ENCODE measurements at regions not wholly inside any gene's neighbourhood (a gene's known extent, or its start where the extent isn't known, plus 50 kb on each side); places are given as distances from the start of the nearest gene placed in this dataset.

- no peak overlapping the region for H3K27ac ChIP-seq (ENCODE audit: insufficient read depth, low read length, poor library complexity, severe bottlenecking)
- no peak for DNase-seq
- no peaks in the 10 kb centered on the region for H3K9me3 ChIP-seq (ENCODE audit: control insufficient read depth, low read length)
- H3K4me1 ChIP-seq (ENCODE audit: control insufficient read depth, insufficient read depth, low read length, poor library complexity, severe bottlenecking), result no peaks in the 10 kb centered on the region
- no peaks in the 10 kb centered on the region for H3K27me3 ChIP-seq (replicated peaks; ENCODE audit: control insufficient read depth, insufficient read depth, low read length, poor library complexity, severe bottlenecking)
- no peaks in the 10 kb centered on the region for H3K36me3 ChIP-seq (ENCODE audit: control insufficient read depth, insufficient read depth, low read length)
- H3K4me3 ChIP-seq (ENCODE audit: insufficient read depth, low read depth, low read length, poor library complexity, severe bottlenecking), result no peak overlapping the region
Measured at GRCh38 chr6:169165561-169166300, 87.9 kb downstream of the THBS2 start.

DNA sequence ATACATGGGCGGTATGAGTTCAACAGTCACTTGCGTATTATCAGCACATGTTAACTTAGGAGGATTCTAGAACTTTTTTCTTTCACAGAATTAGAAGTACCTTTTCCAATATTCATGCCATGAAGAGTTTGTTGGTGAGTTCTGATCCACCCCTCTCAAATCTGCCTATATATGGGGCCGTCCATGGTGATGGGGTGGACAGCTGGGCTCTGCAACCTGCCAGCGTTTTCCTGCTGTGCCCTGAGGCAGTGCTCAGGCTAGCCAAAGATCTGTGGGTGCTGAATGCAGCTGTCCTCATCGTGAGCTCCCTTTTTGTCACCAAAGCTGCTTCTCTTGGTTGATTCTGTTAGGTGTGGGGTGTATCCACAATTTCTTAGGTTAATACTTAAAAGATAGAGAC, 88.7 kb downstream of the THBS2 start:
- no peak for DNase-seq
- Histone ChIP-seq H3K27ac (ENCODE audit: insufficient read depth, low read length, poor library complexity, severe bottlenecking) (no peak overlapping the region), H3K27me3 (replicated peaks; ENCODE audit: control insufficient read depth, insufficient read depth, low read length, poor library complexity, severe bottlenecking) (no peaks in the 10 kb centered on the region), H3K36me3 (ENCODE audit: control insufficient read depth, insufficient read depth, low read length) (no peaks in the 10 kb centered on the region), H3K4me1 (ENCODE audit: control insufficient read depth, insufficient read depth, low read length, poor library complexity, severe bottlenecking) (no peaks in the 10 kb centered on the region), H3K4me3 (ENCODE audit: insufficient read depth, low read depth, low read length, poor library complexity, severe bottlenecking) (no peak overlapping the region), H3K9me3 (ENCODE audit: control insufficient read depth, low read length) (no peaks in the 10 kb centered on the region)

DNA sequence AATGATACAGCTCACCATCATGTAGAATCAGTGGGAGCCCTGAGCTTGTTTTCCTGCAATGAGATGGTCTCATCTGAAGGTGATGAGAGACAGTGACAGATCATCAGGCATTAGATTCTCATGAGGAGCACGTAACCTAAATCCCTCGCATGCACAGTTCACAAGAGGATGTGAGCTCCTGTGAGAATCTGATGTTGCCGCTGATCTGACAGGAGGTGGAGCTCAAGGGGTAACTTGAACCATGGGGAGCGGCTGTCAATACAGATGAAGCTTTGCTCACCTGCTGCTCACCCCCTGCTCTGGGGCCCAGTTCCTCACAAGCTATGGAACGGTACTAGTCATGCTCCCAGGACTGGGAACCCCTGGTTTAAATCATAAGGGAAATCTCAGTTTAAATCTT, 89.2 kb downstream of the THBS2 start:
- no peaks in the 10 kb centered on the region for H3K36me3 ChIP-seq (ENCODE audit: control insufficient read depth, insufficient read depth, low read length)
- H3K4me3 ChIP-seq (ENCODE audit: insufficient read depth, low read depth, low read length, poor library complexity, severe bottlenecking), result no peak overlapping the region
- no peak overlapping the region for H3K27ac ChIP-seq (ENCODE audit: insufficient read depth, low read length, poor library complexity, severe bottlenecking)
- H3K4me1 ChIP-seq (ENCODE audit: control insufficient read depth, insufficient read depth, low read length, poor library complexity, severe bottlenecking), result no peaks in the 10 kb centered on the region
- no peaks in the 10 kb centered on the region for H3K27me3 ChIP-seq (replicated peaks; ENCODE audit: control insufficient read depth, insufficient read depth, low read length, poor library complexity, severe bottlenecking)
- DNase-seq, result no peak
- no peaks in the 10 kb centered on the region for H3K9me3 ChIP-seq (ENCODE audit: control insufficient read depth, low read length)

- H3K4me1 ChIP-seq (ENCODE audit: control insufficient read depth, insufficient read depth, low read length, poor library complexity, severe bottlenecking), result no peaks in the 10 kb centered on the region
- H3K27me3 ChIP-seq (replicated peaks; ENCODE audit: control insufficient read depth, insufficient read depth, low read length, poor library complexity, severe bottlenecking), result no peaks in the 10 kb centered on the region
- H3K27ac ChIP-seq (ENCODE audit: insufficient read depth, low read length, poor library complexity, severe bottlenecking), result no peak overlapping the region
- DNase-seq, result no peak
- no peaks in the 10 kb centered on the region for H3K36me3 ChIP-seq (ENCODE audit: control insufficient read depth, insufficient read depth, low read length)
- H3K9me3 ChIP-seq (ENCODE audit: control insufficient read depth, low read length), result no peaks in the 10 kb centered on the region
- H3K4me3 ChIP-seq (ENCODE audit: insufficient read depth, low read depth, low read length, poor library complexity, severe bottlenecking), result no peak overlapping the region
Measured at GRCh38 chr6:169163411-169163901, 90.2 kb downstream of the THBS2 start.

DNA sequence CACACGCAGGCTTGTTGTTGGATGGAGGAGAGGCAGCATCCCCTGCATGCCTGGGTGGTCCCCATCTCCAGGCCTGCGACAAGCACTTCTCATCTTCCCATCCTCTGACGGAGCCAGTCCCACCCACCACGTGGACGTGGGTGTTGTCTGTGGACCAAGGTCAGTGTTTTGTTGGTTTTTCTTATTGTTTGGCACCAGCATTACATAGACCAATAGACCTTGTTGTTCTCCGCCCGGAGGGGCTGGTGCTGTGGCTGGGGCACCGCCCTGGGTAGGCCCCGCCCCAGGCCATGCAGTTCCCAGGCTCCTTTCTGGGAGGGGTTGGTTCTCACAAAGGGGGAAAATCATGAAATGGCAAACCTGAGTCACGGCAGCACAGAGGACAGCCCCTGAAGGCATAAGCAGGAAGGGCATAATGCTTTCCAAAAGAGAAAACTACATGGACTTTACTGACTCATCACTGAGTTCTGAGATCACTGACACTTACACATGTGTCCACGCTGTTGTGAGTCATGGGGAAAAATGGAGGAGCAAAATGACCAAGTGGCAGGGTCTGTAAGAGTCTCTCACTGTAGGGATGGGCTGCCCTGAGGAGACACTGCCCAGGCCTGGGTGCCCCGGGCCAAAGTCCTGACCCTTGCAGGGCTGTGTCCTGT, 90.8 kb downstream of the THBS2 start:
- H3K27ac ChIP-seq (ENCODE audit: insufficient read depth, low read length, poor library complexity, severe bottlenecking), result no peak overlapping the region

DNA sequence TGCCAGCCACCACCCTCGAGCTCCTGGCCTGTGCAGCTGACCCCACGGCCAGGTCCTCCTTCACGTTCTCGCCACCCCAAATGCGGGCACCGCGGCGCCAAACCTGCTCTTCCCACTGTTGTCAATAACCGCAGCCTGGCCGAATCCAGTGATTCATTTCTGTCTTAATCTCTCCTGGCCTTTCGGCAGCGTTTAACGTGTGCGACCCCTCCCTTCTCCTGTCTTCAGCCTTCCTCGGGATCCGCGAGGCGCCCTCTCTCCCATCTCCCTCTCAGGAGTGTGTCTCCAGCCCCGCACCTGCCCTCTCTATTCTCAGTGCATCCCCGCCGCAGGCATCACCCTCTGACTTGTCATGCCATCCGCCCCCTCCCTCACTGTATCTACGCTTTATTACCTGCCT, 91.4 kb downstream of the THBS2 start:
- Histone ChIP-seq H3K4me3 (ENCODE audit: insufficient read depth, low read depth, low read length, poor library complexity, severe bottlenecking) (no peak overlapping the region), H3K4me1 (ENCODE audit: control insufficient read depth, insufficient read depth, low read length, poor library complexity, severe bottlenecking) (no peaks in the 10 kb centered on the region), H3K36me3 (ENCODE audit: control insufficient read depth, insufficient read depth, low read length) (no peaks in the 10 kb centered on the region), H3K27me3 (replicated peaks; ENCODE audit: control insufficient read depth, insufficient read depth, low read length, poor library complexity, severe bottlenecking) (no peaks in the 10 kb centered on the region), H3K27ac (ENCODE audit: insufficient read depth, low read length, poor library complexity, severe bottlenecking) (no peak overlapping the region), H3K9me3 (ENCODE audit: control insufficient read depth, low read length) (no peaks in the 10 kb centered on the region)
- no peak for DNase-seq

More for the DNA sequence above, 90.8 kb downstream of the THBS2 start:
- no peak for DNase-seq
- Histone ChIP-seq H3K4me1 (ENCODE audit: control insufficient read depth, insufficient read depth, low read length, poor library complexity, severe bottlenecking) (no peaks in the 10 kb centered on the region), H3K36me3 (ENCODE audit: control insufficient read depth, insufficient read depth, low read length) (no peaks in the 10 kb centered on the region), H3K27me3 (replicated peaks; ENCODE audit: control insufficient read depth, insufficient read depth, low read length, poor library complexity, severe bottlenecking) (no peaks in the 10 kb centered on the region), H3K9me3 (ENCODE audit: control insufficient read depth, low read length) (no peaks in the 10 kb centered on the region), H3K4me3 (ENCODE audit: insufficient read depth, low read depth, low read length, poor library complexity, severe bottlenecking) (no peak overlapping the region)

DNA sequence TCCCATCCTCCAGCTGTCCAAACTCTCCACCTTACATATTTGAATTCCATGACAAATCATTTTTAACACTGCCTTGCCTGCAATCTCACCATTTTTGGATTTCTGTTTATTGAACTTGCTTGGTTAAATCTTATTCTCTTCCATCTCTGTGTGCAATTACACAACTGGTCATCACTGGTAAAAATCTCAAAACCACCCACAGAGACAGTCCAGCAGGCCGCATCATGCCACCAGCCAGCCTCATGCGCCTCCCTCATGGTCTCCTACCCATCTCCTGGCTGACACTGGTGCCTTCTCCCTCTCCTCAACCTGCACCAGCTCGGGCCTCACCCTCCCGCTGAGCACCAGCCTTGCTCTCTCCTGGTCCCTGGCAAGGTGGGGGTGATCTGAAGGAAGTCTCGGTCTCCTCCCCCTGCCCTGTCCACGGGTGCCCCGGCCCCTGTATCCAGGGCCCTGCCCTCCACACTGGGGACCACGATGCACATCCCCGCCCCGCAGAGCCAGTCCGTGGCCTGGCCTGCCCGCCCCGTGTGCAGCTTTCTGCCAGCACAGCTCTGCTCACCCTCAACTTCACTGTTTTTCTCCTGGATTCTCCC, 92.0 kb downstream of the THBS2 start:
- H3K4me3 ChIP-seq (ENCODE audit: insufficient read depth, low read depth, low read length, poor library complexity, severe bottlenecking), result no peak overlapping the region
- no peak overlapping the region for H3K27ac ChIP-seq (ENCODE audit: insufficient read depth, low read length, poor library complexity, severe bottlenecking)
- no peaks in the 10 kb centered on the region for H3K4me1 ChIP-seq (ENCODE audit: control insufficient read depth, insufficient read depth, low read length, poor library complexity, severe bottlenecking)
- no peaks in the 10 kb centered on the region for H3K27me3 ChIP-seq (replicated peaks; ENCODE audit: control insufficient read depth, insufficient read depth, low read length, poor library complexity, severe bottlenecking)
- no peaks in the 10 kb centered on the region for H3K9me3 ChIP-seq (ENCODE audit: control insufficient read depth, low read length)
- no peaks in the 10 kb centered on the region for H3K36me3 ChIP-seq (ENCODE audit: control insufficient read depth, insufficient read depth, low read length)
- DNase-seq, result no peak

GRCh38 chr6:169160855-169161560, 92.6 kb downstream of the THBS2 start:
- Histone ChIP-seq H3K36me3 (ENCODE audit: control insufficient read depth, insufficient read depth, low read length) (no peaks in the 10 kb centered on the region), H3K9me3 (ENCODE audit: control insufficient read depth, low read length) (no peaks in the 10 kb centered on the region), H3K27me3 (replicated peaks; ENCODE audit: control insufficient read depth, insufficient read depth, low read length, poor library complexity, severe bottlenecking) (no peaks in the 10 kb centered on the region), H3K4me1 (ENCODE audit: control insufficient read depth, insufficient read depth, low read length, poor library complexity, severe bottlenecking) (no peaks in the 10 kb centered on the region), H3K4me3 (ENCODE audit: insufficient read depth, low read depth, low read length, poor library complexity, severe bottlenecking) (no peak overlapping the region), H3K27ac (ENCODE audit: insufficient read depth, low read length, poor library complexity, severe bottlenecking) (no peak overlapping the region)
- DNase-seq, result no peak

DNA sequence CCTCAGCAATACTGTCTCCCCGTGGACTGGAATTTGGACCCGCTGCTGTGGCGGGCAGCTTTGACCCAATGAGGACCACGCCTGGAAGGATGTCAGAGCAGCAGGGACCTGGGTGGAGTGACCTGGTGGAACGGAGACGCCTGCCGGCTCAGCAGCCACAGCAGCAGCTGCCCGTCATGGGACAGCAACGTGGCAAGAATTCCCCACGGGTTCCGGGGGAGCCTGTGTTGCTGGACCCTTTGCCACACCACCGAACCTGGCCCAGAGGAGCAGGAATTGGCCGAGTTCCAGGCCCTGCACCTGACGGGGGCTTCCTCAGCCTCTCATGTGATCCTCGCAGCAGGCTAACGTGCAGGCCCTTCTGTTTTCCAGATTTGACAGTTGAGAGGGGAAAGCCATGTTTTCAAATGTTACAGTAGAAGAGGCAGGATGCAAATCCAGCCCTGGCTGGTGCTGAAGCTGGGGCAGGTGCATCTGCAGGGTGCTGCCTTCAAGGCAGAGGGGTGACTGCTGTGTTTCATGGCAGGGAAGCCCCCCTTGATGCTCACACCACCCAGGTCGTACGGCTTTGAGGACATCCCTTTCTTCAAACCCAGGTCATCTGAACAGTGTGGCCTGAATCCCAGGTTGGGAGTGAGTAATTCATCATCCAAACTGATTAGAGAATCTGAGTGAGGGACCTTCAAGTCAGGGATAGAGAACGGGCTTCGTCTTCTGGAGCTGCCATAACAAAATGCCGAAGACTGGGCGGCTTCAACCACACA, 93.4 kb downstream of the THBS2 start:
- H3K9me3 ChIP-seq (ENCODE audit: control insufficient read depth, low read length), result no peaks in the 10 kb centered on the region
- no peak overlapping the region for H3K4me3 ChIP-seq (ENCODE audit: insufficient read depth, low read depth, low read length, poor library complexity, severe bottlenecking)
- H3K4me1 ChIP-seq (ENCODE audit: control insufficient read depth, insufficient read depth, low read length, poor library complexity, severe bottlenecking), result no peaks in the 10 kb centered on the region
- H3K27me3 ChIP-seq (replicated peaks; ENCODE audit: control insufficient read depth, insufficient read depth, low read length, poor library complexity, severe bottlenecking), result no peaks in the 10 kb centered on the region
- no peak overlapping the region for H3K27ac ChIP-seq (ENCODE audit: insufficient read depth, low read length, poor library complexity, severe bottlenecking)
- H3K36me3 ChIP-seq (ENCODE audit: control insufficient read depth, insufficient read depth, low read length), result no peaks in the 10 kb centered on the region
- DNase-seq, result no peak

Data from effector memory CD4-positive, alpha-beta T cell (primary cell).